Loucy (cell line): ENCODE measurements at regions not wholly inside any gene's neighbourhood (a gene's known extent, or its start where the extent isn't known, plus 50 kb on each side); places are given as distances from the start of the nearest gene placed in this dataset.

Source experiments
- H2AFZ ChIP-seq: fragments of 200-600 bp; sonication (generic); 2 replicates; pipeline ENCODE4 v1.6.0; 2016; ENCODE audit warnings: antibody characterized with exemption, mild to moderate bottlenecking, low read length, moderate library complexity
- H3F3A ChIP-seq: fragments of 200-600 bp; 2 replicates; pipeline ENCODE4 v1.6.0; 2016; ENCODE audit warnings: antibody characterized with exemption, low read depth, mild to moderate bottlenecking
- H3K27me3 ChIP-seq: fragments of 200-600 bp; sonication (generic); 2 replicates; pipeline ENCODE4 v1.6.1; 2014; ENCODE audit warnings: low read length, mild to moderate bottlenecking; ENCODE audit not compliant: insufficient read depth, poor library complexity, severe bottlenecking
- H3K36me3 ChIP-seq: fragments of 200-600 bp; sonication (generic); 2 replicates; pipeline ENCODE4 v1.6.1; 2016; ENCODE audit warnings: low read length; ENCODE audit not compliant: insufficient read depth
- H3K4me1 ChIP-seq: fragments of 200-600 bp; sonication (generic); 2 replicates; pipeline ENCODE4 v1.5.1; 2014; ENCODE audit warnings: low read length, mild to moderate bottlenecking; ENCODE audit not compliant: insufficient read depth, poor library complexity, severe bottlenecking
- H3K4me2 ChIP-seq: fragments of 200-600 bp; sonication (generic); 2 replicates; pipeline ENCODE4 v1.6.0; 2014; ENCODE audit warnings: antibody characterized with exemption, low read length, low read depth, mild to moderate bottlenecking; ENCODE audit not compliant: poor library complexity, severe bottlenecking
- H3K4me3 ChIP-seq: fragments of 200-600 bp; sonication (generic); 2 replicates; pipeline ENCODE4 v1.5.1; 2014; ENCODE audit warnings: low read length, mild to moderate bottlenecking, mixed read lengths; ENCODE audit not compliant: poor library complexity, severe bottlenecking
- H3K79me2 ChIP-seq: fragments of 200-600 bp; sonication (generic); 2 replicates; pipeline ENCODE4 v1.6.1; 2014; ENCODE audit warnings: low read length; ENCODE audit not compliant: insufficient read depth
- H3K9ac ChIP-seq: fragments of 200-600 bp; sonication (generic); 2 replicates; pipeline ENCODE4 v1.6.0; 2014; ENCODE audit warnings: mild to moderate bottlenecking, low read depth, low read length, moderate library complexity; ENCODE audit not compliant: poor library complexity, severe bottlenecking
- H3K9me2 ChIP-seq: fragments of 200-600 bp; sonication (generic); replicated peaks from 2 replicates; pipeline ENCODE4 v1.6.1; 2016; ENCODE audit warnings: low read depth, low read length, mixed read lengths
- H3K9me3 ChIP-seq: fragments of 200-600 bp; sonication (generic); 2 replicates; pipeline ENCODE4 v1.6.1; 2014; ENCODE audit warnings: mild to moderate bottlenecking, antibody characterized with exemption, low read length, low read depth; ENCODE audit not compliant: insufficient read depth
- H4K20me1 ChIP-seq: fragments of 200-600 bp; sonication (generic); 2 replicates; pipeline ENCODE4 v1.6.0; 2014; ENCODE audit warnings: antibody characterized with exemption, low read length, mild to moderate bottlenecking; ENCODE audit not compliant: insufficient read depth, poor library complexity, severe bottlenecking
- EZH2phosphoT487 ChIP-seq: fragments of 200-600 bp; IDR thresholded peaks from 2 replicates; pipeline ENCODE4 v1.6.1; 2018; ENCODE audit warnings: antibody characterized with exemption, mild to moderate bottlenecking, moderate library complexity, borderline replicate concordance
- TF ChIP-seq, protein P1 (sequence below): fragments of 200-600 bp; sonication (generic); conservative IDR thresholded peaks from 2 replicates; pipeline ENCODE4 v1.5.1; 2014; ENCODE audit warnings: mild to moderate bottlenecking, antibody characterized with exemption, low read length

GRCh38 chr10:64497306-64497705 lies 976.1 kb downstream of the REEP3 start:
- H3K27me3 ChIP-seq, result no peaks in the 10 kb centered on the region
- H3K9ac ChIP-seq, result no peak overlapping the region
- TF ChIP-seq EZH2phosphoT487, result no peak
- TF ChIP-seq, protein P1, sequence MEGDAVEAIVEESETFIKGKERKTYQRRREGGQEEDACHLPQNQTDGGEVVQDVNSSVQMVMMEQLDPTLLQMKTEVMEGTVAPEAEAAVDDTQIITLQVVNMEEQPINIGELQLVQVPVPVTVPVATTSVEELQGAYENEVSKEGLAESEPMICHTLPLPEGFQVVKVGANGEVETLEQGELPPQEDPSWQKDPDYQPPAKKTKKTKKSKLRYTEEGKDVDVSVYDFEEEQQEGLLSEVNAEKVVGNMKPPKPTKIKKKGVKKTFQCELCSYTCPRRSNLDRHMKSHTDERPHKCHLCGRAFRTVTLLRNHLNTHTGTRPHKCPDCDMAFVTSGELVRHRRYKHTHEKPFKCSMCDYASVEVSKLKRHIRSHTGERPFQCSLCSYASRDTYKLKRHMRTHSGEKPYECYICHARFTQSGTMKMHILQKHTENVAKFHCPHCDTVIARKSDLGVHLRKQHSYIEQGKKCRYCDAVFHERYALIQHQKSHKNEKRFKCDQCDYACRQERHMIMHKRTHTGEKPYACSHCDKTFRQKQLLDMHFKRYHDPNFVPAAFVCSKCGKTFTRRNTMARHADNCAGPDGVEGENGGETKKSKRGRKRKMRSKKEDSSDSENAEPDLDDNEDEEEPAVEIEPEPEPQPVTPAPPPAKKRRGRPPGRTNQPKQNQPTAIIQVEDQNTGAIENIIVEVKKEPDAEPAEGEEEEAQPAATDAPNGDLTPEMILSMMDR, result no peak
- H4K20me1 ChIP-seq, result no peaks in the 10 kb centered on the region
- H3K4me1 ChIP-seq, result no peaks in the 10 kb centered on the region
- H3K4me2 ChIP-seq, result no peak overlapping the region
- H3K9me2 ChIP-seq, result no peaks in the 10 kb centered on the region
- no peaks in the 10 kb centered on the region for H3F3A ChIP-seq
- no peaks in the 10 kb centered on the region for H3K36me3 ChIP-seq
- H3K9me3 ChIP-seq, result no peaks in the 10 kb centered on the region
- no peak overlapping the region for H3K4me3 ChIP-seq
- H2AFZ ChIP-seq, result no peak overlapping the region
- no peaks in the 10 kb centered on the region for H3K79me2 ChIP-seq

GRCh38 chr10:64501807-64502206 lies 980.6 kb downstream of the REEP3 start:
- no peaks in the 10 kb centered on the region for H3K9me2 ChIP-seq
- no peak overlapping the region for H3K4me3 ChIP-seq
- TF ChIP-seq, protein P1, result no peak
- no peak for TF ChIP-seq EZH2phosphoT487
- no peak overlapping the region for H3K9ac ChIP-seq
- H3K4me1 ChIP-seq, result no peaks in the 10 kb centered on the region
- H3K4me2 ChIP-seq, result no peak overlapping the region
- no peaks in the 10 kb centered on the region for H3K27me3 ChIP-seq
- no peaks in the 10 kb centered on the region for H3K79me2 ChIP-seq
- no peaks in the 10 kb centered on the region for H3K9me3 ChIP-seq
- H4K20me1 ChIP-seq, result no peaks in the 10 kb centered on the region
- no peak overlapping the region for H2AFZ ChIP-seq
- H3K36me3 ChIP-seq, result no peaks in the 10 kb centered on the region
- H3F3A ChIP-seq, result no peaks in the 10 kb centered on the region

DNA sequence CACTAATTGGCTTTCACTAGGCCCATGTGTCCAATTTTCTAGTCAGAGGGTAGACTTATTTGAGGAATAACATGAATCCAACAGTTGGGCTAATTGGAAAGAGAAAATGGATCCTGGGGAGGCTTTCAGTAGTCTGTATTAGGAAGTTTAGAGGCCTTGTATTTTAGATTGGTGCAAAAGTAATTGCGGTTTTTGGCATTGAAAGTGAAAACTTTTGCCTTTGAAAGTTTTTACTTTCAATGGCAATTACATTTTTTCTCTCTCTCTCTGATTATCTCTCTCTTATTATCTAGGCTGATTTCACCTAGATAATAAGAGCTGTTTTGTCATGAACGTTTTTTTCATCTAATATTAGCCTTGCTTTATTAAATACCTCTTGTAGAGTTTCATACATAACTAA lies 981.7 kb downstream of the REEP3 start:
- Histone ChIP-seq H3K79me2 (no peaks in the 10 kb centered on the region), H3K27me3 (no peaks in the 10 kb centered on the region), H3F3A (no peaks in the 10 kb centered on the region), H3K36me3 (no peaks in the 10 kb centered on the region), H2AFZ (no peak overlapping the region), H3K9ac (no peak overlapping the region), H4K20me1 (no peaks in the 10 kb centered on the region), H3K4me1 (no peaks in the 10 kb centered on the region), H3K9me3 (no peaks in the 10 kb centered on the region), H3K4me2 (no peak overlapping the region), H3K4me3 (no peak overlapping the region), H3K9me2 (no peaks in the 10 kb centered on the region)
- TF ChIP-seq, protein P1, result no peak
- TF ChIP-seq EZH2phosphoT487, result no peak
